SKM-1 treated with dmso at 0.1 percent for 144 hours (cell line): ENCODE measurements at regions not wholly inside any gene's neighbourhood (a gene's known extent, or its start where the extent isn't known, plus 50 kb on each side); places are given as distances from the start of the nearest gene placed in this dataset.
"Not testable (repeated sequence)": the region's sequence is repeated elsewhere in the genome, so short reads cannot be mapped to it uniquely, and the experiment has no call there.

Source experiments
- DNase-seq: peaks from one replicate; lab custom pipeline; 2025; ENCODE audit not compliant: unreplicated experiment; lab: John Stamatoyannopoulos, UW

- peak; percentile 25 for DNase-seq
Measured at GRCh38 chr2:64277101-64277849, 133.1 kb upstream of the PELI1 start.

GRCh38 chr2:64280812-64281211, 136.6 kb upstream of the PELI1 start:
- not testable (repeated sequence) for DNase-seq

- DNase-seq, result no peak
Measured at GRCh38 chr2:64283006-64283570, 138.9 kb upstream of the PELI1 start.

GRCh38 chr2:64283641-64284361, 139.6 kb upstream of the PELI1 start:
- no peak for DNase-seq

GRCh38 chr2:64284751-64285150, 140.5 kb upstream of the PELI1 start:
- no peak for DNase-seq

GRCh38 chr2:64287202-64287740, 143.1 kb upstream of the PELI1 start:
- no peak for DNase-seq

- no peak for DNase-seq
Measured at GRCh38 chr2:64288321-64289193, 144.3 kb upstream of the PELI1 start.

GRCh38 chr2:64289251-64289650, 145.0 kb upstream of the PELI1 start:
- DNase-seq, result no peak

GRCh38 chr2:64289737-64290136, 145.5 kb upstream of the PELI1 start:
- no peak for DNase-seq

- DNase-seq, result no peak
Measured at GRCh38 chr2:64291181-64291580, 147.0 kb upstream of the PELI1 start.

GRCh38 chr2:64295326-64296139, 151.3 kb upstream of the PELI1 start:
- no peak for DNase-seq

- no peak for DNase-seq
Measured at GRCh38 chr2:64296140-64296480, 151.9 kb upstream of the PELI1 start.

- DNase-seq, result no peak
Measured at GRCh38 chr2:64296695-64297346, 152.6 kb upstream of the PELI1 start.

- DNase-seq, result no peak
Measured at GRCh38 chr2:64298161-64298560, 153.9 kb upstream of the PELI1 start.

GRCh38 chr2:64300066-64300465, 153.9 kb upstream of the LGALSL start:
- no peak for DNase-seq

GRCh38 chr2:64303250-64303649, 150.7 kb upstream of the LGALSL start:
- no peak for DNase-seq

GRCh38 chr2:64307421-64307820, 146.5 kb upstream of the LGALSL start:
- DNase-seq, result no peak

- DNase-seq, result no peak
Measured at GRCh38 chr2:64311191-64311910, 142.6 kb upstream of the LGALSL start.
